Astrocyte (in vitro differentiated cells and primary cell): ENCODE measurements at regions not wholly inside any gene's neighbourhood (a gene's known extent, or its start where the extent isn't known, plus 50 kb on each side); places are given as distances from the start of the nearest gene placed in this dataset.

Source experiments
- DNase-seq: peaks from one replicate; pipeline ENCODE4 v3.0.0-alpha.2; 2010; ENCODE audit warnings: low read depth
- FAIRE-seq: peaks from 2 replicates; lab custom pipeline; 2011; peaks lifted over from hg19 to GRCh38; lab: Jason Lieb, UNC
- H2AFZ ChIP-seq: 2 replicates; pipeline ENCODE4 v1.6.0; 2012; ENCODE audit warnings: low read depth, low read length, inconsistent platforms
- H3K27ac ChIP-seq: 2 replicates; pipeline ENCODE4 v1.5.1; 2011; ENCODE audit warnings: low read depth, low read length, inconsistent platforms
- H3K27me3 ChIP-seq: 2 replicates; pipeline ENCODE4 v1.6.0; 2011; ENCODE audit warnings: low read length, inconsistent platforms; ENCODE audit not compliant: insufficient read depth
- H3K36me3 ChIP-seq: 2 replicates; pipeline ENCODE4 v1.5.1; 2011; ENCODE audit warnings: low read length, inconsistent platforms; ENCODE audit not compliant: insufficient read depth
- H3K4me1 ChIP-seq: 2 replicates; pipeline ENCODE4 v1.5.1; 2011; ENCODE audit warnings: low read length, inconsistent platforms; ENCODE audit not compliant: insufficient read depth
- H3K4me2 ChIP-seq: 2 replicates; pipeline ENCODE4 v1.6.0; 2012; ENCODE audit warnings: low read length, inconsistent platforms
- H3K4me3 ChIP-seq: 2 replicates; pipeline ENCODE4 v1.5.1; 2011; ENCODE audit warnings: low read depth, mild to moderate bottlenecking, low read length, inconsistent platforms; ENCODE audit not compliant: insufficient read depth
- H3K79me2 ChIP-seq: 2 replicates; pipeline ENCODE4 v1.6.0; 2012; ENCODE audit warnings: mild to moderate bottlenecking, low read length, inconsistent platforms; ENCODE audit not compliant: insufficient read depth
- H3K9ac ChIP-seq: 2 replicates; pipeline ENCODE4 v1.6.0; 2012; ENCODE audit warnings: mild to moderate bottlenecking, low read length, inconsistent platforms
- H3K9me3 ChIP-seq: 2 replicates; pipeline ENCODE4 v1.5.1; 2012; ENCODE audit warnings: low read depth, mild to moderate bottlenecking, low read length, inconsistent platforms; ENCODE audit not compliant: insufficient read depth
- H4K20me1 ChIP-seq: 2 replicates; pipeline ENCODE4 v1.6.0; 2012; ENCODE audit warnings: low read length, inconsistent platforms; ENCODE audit not compliant: insufficient read depth
- H3K27ac Mint-ChIP-seq: one replicate; pipeline ENCODE4 v1.8.0; 2021; ENCODE audit warnings: mild to moderate bottlenecking, mixed read lengths; ENCODE audit not compliant: unreplicated experiment
- H3K27me3 Mint-ChIP-seq: one replicate; pipeline ENCODE4 v1.8.0; 2021; ENCODE audit warnings: low read depth, mixed read lengths; ENCODE audit not compliant: unreplicated experiment
- H3K36me3 Mint-ChIP-seq: one replicate; pipeline ENCODE4 v1.8.0; 2021; ENCODE audit warnings: low read depth, mixed read lengths; ENCODE audit not compliant: unreplicated experiment
- H3K4me1 Mint-ChIP-seq: one replicate; pipeline ENCODE4 v1.8.0; 2021; ENCODE audit warnings: low read depth, mixed read lengths; ENCODE audit not compliant: unreplicated experiment
- H3K4me3 Mint-ChIP-seq: one replicate; pipeline ENCODE4 v1.8.0; 2021; ENCODE audit warnings: mild to moderate bottlenecking, moderate library complexity, mixed read lengths; ENCODE audit not compliant: unreplicated experiment
- H3K9me3 Mint-ChIP-seq: one replicate; pipeline ENCODE4 v1.8.0; 2021; ENCODE audit warnings: mild to moderate bottlenecking, mixed read lengths; ENCODE audit not compliant: unreplicated experiment
- EZH2 ChIP-seq: IDR thresholded peaks from 2 replicates; pipeline ENCODE4 v1.6.1; 2012; ENCODE audit warnings: mild to moderate bottlenecking, low read length, inconsistent platforms; ENCODE audit not compliant: insufficient read depth
- TF ChIP-seq, protein P1 (sequence below): IDR thresholded peaks from 2 replicates; pipeline ENCODE4 v1.5.1; 2011; ENCODE audit warnings: low read depth, mild to moderate bottlenecking, inconsistent platforms, low read length, moderate library complexity; ENCODE audit not compliant: insufficient read depth

- TF ChIP-seq, protein P1, sequence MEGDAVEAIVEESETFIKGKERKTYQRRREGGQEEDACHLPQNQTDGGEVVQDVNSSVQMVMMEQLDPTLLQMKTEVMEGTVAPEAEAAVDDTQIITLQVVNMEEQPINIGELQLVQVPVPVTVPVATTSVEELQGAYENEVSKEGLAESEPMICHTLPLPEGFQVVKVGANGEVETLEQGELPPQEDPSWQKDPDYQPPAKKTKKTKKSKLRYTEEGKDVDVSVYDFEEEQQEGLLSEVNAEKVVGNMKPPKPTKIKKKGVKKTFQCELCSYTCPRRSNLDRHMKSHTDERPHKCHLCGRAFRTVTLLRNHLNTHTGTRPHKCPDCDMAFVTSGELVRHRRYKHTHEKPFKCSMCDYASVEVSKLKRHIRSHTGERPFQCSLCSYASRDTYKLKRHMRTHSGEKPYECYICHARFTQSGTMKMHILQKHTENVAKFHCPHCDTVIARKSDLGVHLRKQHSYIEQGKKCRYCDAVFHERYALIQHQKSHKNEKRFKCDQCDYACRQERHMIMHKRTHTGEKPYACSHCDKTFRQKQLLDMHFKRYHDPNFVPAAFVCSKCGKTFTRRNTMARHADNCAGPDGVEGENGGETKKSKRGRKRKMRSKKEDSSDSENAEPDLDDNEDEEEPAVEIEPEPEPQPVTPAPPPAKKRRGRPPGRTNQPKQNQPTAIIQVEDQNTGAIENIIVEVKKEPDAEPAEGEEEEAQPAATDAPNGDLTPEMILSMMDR, result no peak
- Mint-ChIP-seq H3K4me1 (peaks cover 6% of the 10 kb centered on the region), H3K9me3 (peaks cover 10% of the 10 kb centered on the region), H3K36me3 (no peaks in the 10 kb centered on the region), H3K27me3 (peaks cover 11% of the 10 kb centered on the region), H3K27ac (no peak overlapping the region), H3K4me3 (no peak overlapping the region)
- Histone ChIP-seq H2AFZ (no peak overlapping the region), H3K4me3 (no peak overlapping the region), H4K20me1 (no peaks in the 10 kb centered on the region), H3K4me1 (no peaks in the 10 kb centered on the region), H3K79me2 (no peaks in the 10 kb centered on the region), H3K9me3 (peaks cover 14% of the 10 kb centered on the region), H3K36me3 (no peaks in the 10 kb centered on the region), H3K27me3 (no peaks in the 10 kb centered on the region), H3K4me2 (no peak overlapping the region), H3K9ac (no peak overlapping the region), H3K27ac (no peak overlapping the region)
- FAIRE-seq, result no peak
- DNase-seq, result no peak
Measured at GRCh38 chr1:4969556-4970129, 315.2 kb downstream of the AJAP1 start.

GRCh38 chr1:4965346-4966075 lies 311.1 kb downstream of the AJAP1 start:
- FAIRE-seq, result no peak
- H2AFZ ChIP-seq, result no peak overlapping the region

More at GRCh38 chr1:4965346-4966075, 311.1 kb downstream of the AJAP1 start:
- Mint-ChIP-seq H3K27ac (no peak overlapping the region), H3K4me3 (no peak overlapping the region), H3K27me3 (peaks cover 22% of the 10 kb centered on the region), H3K36me3 (no peaks in the 10 kb centered on the region), H3K9me3 (peaks cover 9% of the 10 kb centered on the region), H3K4me1 (peaks cover 13% of the 10 kb centered on the region)
- no peak overlapping the region for H3K9ac ChIP-seq
- H3K4me2 ChIP-seq, result no peak overlapping the region
- no peak for TF ChIP-seq EZH2
- TF ChIP-seq, protein P1, result no peak
- H3K4me1 ChIP-seq, result no peaks in the 10 kb centered on the region
- H3K4me3 ChIP-seq, result no peak overlapping the region
- no peaks in the 10 kb centered on the region for H3K79me2 ChIP-seq
- no peaks in the 10 kb centered on the region for H3K36me3 ChIP-seq
- no peak overlapping the region for H3K27ac ChIP-seq
- H4K20me1 ChIP-seq, result no peaks in the 10 kb centered on the region
- H3K27me3 ChIP-seq, result no peaks in the 10 kb centered on the region
- peaks cover 13% of the 10 kb centered on the region for H3K9me3 ChIP-seq
- no peak for DNase-seq
